Activated CD4-positive, alpha-beta T cell treated with anti-CD3 and anti-CD28 coated beads, Interleukin-2, amount 10 ng/mL, durations not matched to agents 24 days and 14 days (primary cell): ENCODE measurements at regions not wholly inside any gene's neighbourhood (a gene's known extent, or its start where the extent isn't known, plus 50 kb on each side); places are given as distances from the start of the nearest gene placed in this dataset.

Experiments
- DNase-seq: peaks from one replicate; pipeline ENCODE4 v3.0.0; 2022
- H3K27ac Mint-ChIP-seq: one replicate; pipeline ENCODE4 v1.8.0; 2022; ENCODE audit warnings: mild to moderate bottlenecking, mixed read lengths
- H3K27me3 Mint-ChIP-seq: one replicate; pipeline ENCODE4 v1.8.0; 2022; ENCODE audit warnings: mixed read lengths
- H3K36me3 Mint-ChIP-seq: one replicate; pipeline ENCODE4 v1.8.0; 2022; ENCODE audit warnings: low read depth, mild to moderate bottlenecking, mixed read lengths
- H3K4me1 Mint-ChIP-seq: one replicate; pipeline ENCODE4 v1.8.0; 2021; ENCODE audit warnings: mixed read lengths
- H3K4me3 Mint-ChIP-seq: one replicate; pipeline ENCODE4 v1.8.0; 2022; ENCODE audit warnings: mild to moderate bottlenecking, moderate library complexity, mixed read lengths
- H3K9me3 Mint-ChIP-seq: one replicate; pipeline ENCODE4 v1.8.0; 2021; ENCODE audit warnings: mixed read lengths
- intact Hi-C: fragments of 100-400 bp; cut with micrococcal nuclease; formaldehyde crosslinking; loops from one replicate; pipeline ENCODE4 v1.15.1; 2023

DNA sequence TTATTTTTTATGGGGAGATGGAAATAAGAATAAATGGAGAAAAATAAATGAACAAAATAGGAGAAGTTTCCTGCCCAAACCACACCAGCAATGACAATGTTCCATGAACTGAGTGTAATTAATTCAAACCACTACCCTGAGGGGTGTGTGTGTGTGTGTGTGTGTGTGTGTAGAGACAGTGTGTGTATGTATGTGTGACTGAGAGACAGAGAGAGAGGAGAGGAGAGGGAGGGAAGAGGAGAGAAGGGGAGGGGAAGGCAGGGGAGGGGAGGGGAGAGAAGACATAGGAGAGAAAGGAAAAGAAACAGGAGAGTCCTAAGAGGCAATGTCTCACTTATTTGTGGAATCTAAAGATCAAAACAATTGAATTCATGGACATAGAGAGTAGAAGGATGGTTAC is 65.0 kb upstream of the POU2AF1 start:
- H3K4me3 Mint-ChIP-seq: no peak overlapping the region
- intact Hi-C loops: loop anchor here (10.0 kb wide), 1 partner anchor 1249 kb away; no protein-coding TSS in a partner anchor
- peaks cover 32% of the 10 kb centered on the region for H3K4me1 Mint-ChIP-seq
- H3K27me3 Mint-ChIP-seq: peaks cover 2% of the 10 kb centered on the region
- no peak overlapping the region for H3K27ac Mint-ChIP-seq
- no peak for DNase-seq
- H3K36me3 Mint-ChIP-seq: no peaks in the 10 kb centered on the region
- no peaks in the 10 kb centered on the region for H3K9me3 Mint-ChIP-seq

DNA sequence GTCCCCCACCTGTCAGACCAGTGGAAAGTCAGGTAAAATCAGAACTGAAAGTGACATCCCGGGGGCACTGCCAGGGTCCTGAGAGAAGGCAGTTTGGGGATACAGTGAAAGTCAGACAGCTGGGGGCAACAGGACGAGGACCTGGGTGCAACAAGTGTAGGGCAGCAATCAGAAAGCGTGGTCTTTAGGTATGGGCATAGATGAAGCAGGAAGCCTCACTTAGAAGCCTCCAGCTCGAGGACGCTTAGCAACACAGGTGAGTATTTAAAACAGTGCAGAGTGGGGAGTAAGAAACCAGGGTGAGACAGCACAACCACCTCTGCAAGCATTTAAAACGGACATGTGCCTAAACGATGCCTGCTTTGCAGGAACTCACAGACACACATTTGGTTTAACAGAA is 64.6 kb upstream of the POU2AF1 start:
- Mint-ChIP-seq H3K36me3 (no peaks in the 10 kb centered on the region), H3K27me3 (peaks cover 2% of the 10 kb centered on the region), H3K9me3 (no peaks in the 10 kb centered on the region), H3K27ac (no peak overlapping the region), H3K4me3 (no peak overlapping the region), H3K4me1 (peaks cover 32% of the 10 kb centered on the region)
- intact Hi-C loops: loop anchor here (10.0 kb wide), 1 partner anchor 1249 kb away; no protein-coding TSS in a partner anchor
- DNase-seq: no peak

DNA sequence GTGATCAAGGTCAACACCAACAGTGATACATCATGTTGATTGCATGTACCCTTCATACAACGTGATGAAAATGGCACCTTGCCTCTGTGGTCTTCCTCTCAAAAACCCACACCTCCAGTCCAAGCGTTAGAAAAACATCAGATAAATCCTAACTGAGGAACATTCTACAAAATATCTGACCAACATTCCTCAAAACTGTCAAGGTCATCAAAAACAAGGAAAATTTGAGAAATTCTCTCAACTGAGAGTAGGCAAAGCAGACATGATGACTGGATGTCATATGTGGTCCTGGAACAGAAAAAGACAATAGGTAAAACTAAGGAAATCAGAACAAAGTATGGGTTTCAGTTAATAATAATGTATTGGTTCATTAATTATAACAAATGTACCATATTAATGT is 64.0 kb upstream of the POU2AF1 start:
- Mint-ChIP-seq H3K9me3 (no peaks in the 10 kb centered on the region), H3K36me3 (no peaks in the 10 kb centered on the region), H3K27ac (no peak overlapping the region), H3K4me3 (no peak overlapping the region), H3K27me3 (peaks cover 2% of the 10 kb centered on the region), H3K4me1 (peaks cover 32% of the 10 kb centered on the region)
- intact Hi-C loops: loop anchor here (10.0 kb wide), 1 partner anchor 1248 kb away; no protein-coding TSS in a partner anchor
- DNase-seq: no peak

GRCh38 chr11:111441443-111441842 is 62.4 kb upstream of the POU2AF1 start:
- DNase-seq: no peak
- intact Hi-C loops: loop anchor here (10.0 kb wide), 1 partner anchor 1247 kb away; no protein-coding TSS in a partner anchor
- Mint-ChIP-seq H3K27ac (no peak overlapping the region), H3K9me3 (no peaks in the 10 kb centered on the region), H3K4me1 (peaks cover 33% of the 10 kb centered on the region), H3K36me3 (no peaks in the 10 kb centered on the region), H3K4me3 (no peak overlapping the region), H3K27me3 (peaks cover 2% of the 10 kb centered on the region)

DNA sequence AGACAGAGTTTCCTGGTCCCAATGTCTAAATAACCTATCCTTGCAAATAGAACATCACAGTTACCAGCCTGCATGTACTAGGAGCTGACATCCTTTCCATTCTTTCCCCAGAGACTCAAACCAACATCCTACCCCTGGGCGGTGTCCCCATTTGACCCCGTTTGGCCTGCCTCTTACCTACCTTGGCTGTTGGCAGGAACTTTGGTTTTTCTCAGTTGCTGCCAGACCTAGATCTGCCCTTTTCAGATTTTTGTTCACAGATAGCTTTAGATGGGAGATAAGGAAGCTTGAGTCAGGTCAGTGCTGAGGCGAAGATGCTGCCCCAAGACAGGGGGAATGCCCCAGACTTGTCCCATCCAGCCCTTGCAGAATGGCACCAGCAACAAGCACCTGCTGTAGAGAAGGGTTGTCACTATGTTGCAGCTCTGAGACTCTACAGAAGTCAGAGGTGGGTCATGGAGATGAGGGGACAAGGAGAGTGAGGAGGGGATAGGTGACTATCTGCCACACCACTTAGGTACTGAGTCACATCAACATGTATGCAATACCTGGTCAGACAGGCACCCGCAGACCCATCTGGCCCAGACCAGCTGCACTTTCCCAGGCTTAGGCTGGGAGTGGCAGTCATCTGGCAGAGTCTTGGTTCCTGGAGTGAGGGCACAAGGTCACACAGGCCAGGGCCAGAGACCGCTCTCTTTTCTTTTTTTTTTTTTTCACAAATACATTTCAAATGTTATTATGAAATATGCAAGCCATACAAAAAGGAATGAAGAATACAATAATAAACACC is 61.5 kb upstream of the POU2AF1 start:
- Mint-ChIP-seq H3K4me1 (peaks cover 28% of the 10 kb centered on the region), H3K27ac (no peak overlapping the region), H3K9me3 (no peaks in the 10 kb centered on the region), H3K27me3 (peaks cover 2% of the 10 kb centered on the region), H3K4me3 (no peak overlapping the region), H3K36me3 (no peaks in the 10 kb centered on the region)
- DNase-seq: no peak
- intact Hi-C loops: loop anchor here (10.0 kb wide), 1 partner anchor 1246 kb away; no protein-coding TSS in a partner anchor

DNA sequence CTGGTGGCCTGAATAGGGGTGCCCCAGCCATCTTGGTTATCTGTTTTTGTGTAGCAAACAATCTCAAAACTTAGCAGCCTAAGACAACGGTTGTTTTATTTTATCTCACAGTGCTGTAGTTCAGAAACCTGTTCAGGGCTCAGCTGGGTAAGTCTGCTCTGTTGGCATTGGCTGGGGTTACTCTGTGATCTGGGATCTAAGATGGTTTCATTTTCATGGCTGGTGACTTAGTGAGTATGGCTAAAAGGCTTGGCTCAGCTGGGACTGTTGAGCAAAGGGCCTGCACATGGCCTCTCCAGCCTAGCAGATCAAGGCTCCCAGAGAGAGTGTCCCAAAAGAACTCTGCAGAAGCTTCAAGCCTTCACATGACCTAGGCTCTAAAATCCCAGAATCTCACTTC is 60.8 kb upstream of the POU2AF1 start:
- Mint-ChIP-seq H3K4me3 (no peak overlapping the region), H3K36me3 (no peaks in the 10 kb centered on the region), H3K27ac (no peak overlapping the region), H3K9me3 (no peaks in the 10 kb centered on the region), H3K4me1 (peaks cover 28% of the 10 kb centered on the region), H3K27me3 (peaks cover 2% of the 10 kb centered on the region)
- no peak for DNase-seq
- intact Hi-C loops: loop anchor here (10.0 kb wide), 1 partner anchor 1245 kb away; no protein-coding TSS in a partner anchor

DNA sequence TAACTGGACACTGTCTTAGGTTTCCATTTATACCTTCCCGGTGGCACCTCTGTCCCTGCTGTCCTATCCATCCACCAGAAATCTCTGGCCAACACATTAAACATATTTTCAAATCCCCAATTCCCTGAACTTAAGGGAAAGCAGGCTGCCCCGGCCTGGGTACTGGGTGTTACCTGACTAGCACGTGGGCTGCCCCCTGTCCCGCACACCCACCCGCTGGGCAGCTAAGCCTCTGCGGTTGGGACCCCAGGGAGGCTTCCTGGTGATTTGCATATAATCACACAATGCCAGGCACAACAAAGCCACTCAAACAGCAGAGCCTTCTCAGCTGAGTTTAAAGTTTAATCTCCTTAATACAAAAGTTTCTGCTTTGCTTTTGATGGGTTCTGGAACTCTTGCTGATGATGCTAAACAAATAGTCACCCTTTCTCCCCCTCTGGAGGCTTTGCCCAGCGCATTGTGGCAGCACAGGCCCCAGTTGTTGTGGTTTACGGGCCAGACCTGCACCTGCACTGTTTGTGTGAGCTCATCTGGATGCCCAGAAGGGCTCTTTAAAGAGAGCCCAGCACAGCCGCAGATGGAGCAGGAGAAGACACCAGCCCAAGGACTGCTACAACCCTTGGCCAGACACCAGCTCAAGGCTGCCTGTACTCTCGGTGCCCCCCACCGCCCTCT is 59.9 kb upstream of the POU2AF1 start:
- no peak overlapping the region for H3K27ac Mint-ChIP-seq
- no peak for DNase-seq
- H3K27me3 Mint-ChIP-seq: peaks cover 4% of the 10 kb centered on the region
- no peaks in the 10 kb centered on the region for H3K36me3 Mint-ChIP-seq
- peaks cover 28% of the 10 kb centered on the region for H3K4me1 Mint-ChIP-seq
- intact Hi-C loops: no loop called here
- no peaks in the 10 kb centered on the region for H3K9me3 Mint-ChIP-seq
- no peak overlapping the region for H3K4me3 Mint-ChIP-seq

DNA sequence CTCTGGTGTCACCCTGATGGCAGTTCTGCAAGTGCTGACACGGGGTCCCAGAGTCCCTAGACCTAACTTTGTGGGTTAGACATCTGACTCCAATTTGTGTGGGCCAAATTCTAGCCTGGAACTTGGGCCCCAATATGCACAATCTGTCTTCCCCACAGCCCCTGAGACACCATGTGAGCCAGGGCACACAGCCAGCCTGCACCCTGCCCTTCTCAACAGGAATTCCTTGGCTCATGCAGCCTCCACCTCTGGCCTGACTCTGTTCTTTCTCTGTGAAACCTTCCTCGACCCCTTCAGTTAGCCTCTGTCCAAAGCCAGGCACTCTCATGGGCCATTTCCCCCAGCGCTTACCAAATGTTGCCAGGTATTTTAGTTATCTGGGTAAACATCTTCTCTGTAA is 59.1 kb upstream of the POU2AF1 start:
- no peak overlapping the region for H3K4me3 Mint-ChIP-seq

GRCh38 chr11:111435046-111435698 is 56.1 kb upstream of the POU2AF1 start:
- Mint-ChIP-seq H3K27ac (no peak overlapping the region), H3K36me3 (no peaks in the 10 kb centered on the region), H3K4me3 (no peak overlapping the region), H3K27me3 (peaks cover 12% of the 10 kb centered on the region), H3K4me1 (peaks cover 18% of the 10 kb centered on the region), H3K9me3 (no peaks in the 10 kb centered on the region)
- DNase-seq: no peak
- intact Hi-C loops: no loop called here

More for the DNA sequence above, 59.1 kb upstream of the POU2AF1 start:
- Mint-ChIP-seq H3K4me1 (peaks cover 28% of the 10 kb centered on the region), H3K27ac (no peak overlapping the region), H3K27me3 (peaks cover 6% of the 10 kb centered on the region), H3K36me3 (no peaks in the 10 kb centered on the region), H3K9me3 (no peaks in the 10 kb centered on the region)
- no peak for DNase-seq
- intact Hi-C loops: no loop called here

- Mint-ChIP-seq H3K36me3 (no peaks in the 10 kb centered on the region), H3K9me3 (no peaks in the 10 kb centered on the region), H3K4me3 (no peak overlapping the region), H3K27me3 (peaks cover 12% of the 10 kb centered on the region), H3K27ac (no peak overlapping the region), H3K4me1 (peaks cover 4% of the 10 kb centered on the region)
- peak; percentile 89 for DNase-seq
- intact Hi-C loops: loop anchor here (1.0 to 2.0 kb wide), 2 partner anchors 18 to 146 kb away; no protein-coding TSS in a partner anchor
These were observed 50.0 kb upstream of the POU2AF1 start for GRCh38 chr11:111429066-111429506.
